ENCODE measurements at regions not wholly inside any gene's neighbourhood (a gene's known extent, or its start where the extent isn't known, plus 50 kb on each side); places are given as distances from the start of the nearest gene placed in this dataset.

DNA sequence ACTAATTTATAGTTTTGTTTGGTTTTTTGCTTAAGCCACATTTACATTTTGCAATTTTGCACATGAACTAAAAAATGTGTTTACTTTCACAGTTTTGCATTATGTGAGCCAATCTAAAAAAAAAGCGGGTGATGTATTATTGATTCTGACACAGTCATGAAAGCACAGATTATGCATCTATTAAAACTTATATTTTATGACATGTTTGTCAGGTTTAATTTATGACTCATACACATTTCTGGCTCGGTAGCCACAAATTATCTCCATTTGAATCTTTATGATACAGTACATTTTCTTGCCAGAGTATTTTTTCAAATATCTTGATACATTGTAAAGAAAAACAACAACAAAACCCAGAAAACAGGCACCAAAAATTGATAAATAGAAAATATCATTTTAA is 280.4 kb upstream of the GRIP1 start:
- H3K36me3 ChIP-seq: no peaks in the 10 kb centered on the region
- TF ChIP-seq POLR2A (IDR thresholded peaks at IDR 0.05): no peak
- TF ChIP-seq POLR2AphosphoS5 (IDR thresholded peaks at IDR 0.05; ENCODE audit: insufficient read depth in 1 of 2, low read depth in 1 of 2): no peak
- TF ChIP-seq, protein P1, sequence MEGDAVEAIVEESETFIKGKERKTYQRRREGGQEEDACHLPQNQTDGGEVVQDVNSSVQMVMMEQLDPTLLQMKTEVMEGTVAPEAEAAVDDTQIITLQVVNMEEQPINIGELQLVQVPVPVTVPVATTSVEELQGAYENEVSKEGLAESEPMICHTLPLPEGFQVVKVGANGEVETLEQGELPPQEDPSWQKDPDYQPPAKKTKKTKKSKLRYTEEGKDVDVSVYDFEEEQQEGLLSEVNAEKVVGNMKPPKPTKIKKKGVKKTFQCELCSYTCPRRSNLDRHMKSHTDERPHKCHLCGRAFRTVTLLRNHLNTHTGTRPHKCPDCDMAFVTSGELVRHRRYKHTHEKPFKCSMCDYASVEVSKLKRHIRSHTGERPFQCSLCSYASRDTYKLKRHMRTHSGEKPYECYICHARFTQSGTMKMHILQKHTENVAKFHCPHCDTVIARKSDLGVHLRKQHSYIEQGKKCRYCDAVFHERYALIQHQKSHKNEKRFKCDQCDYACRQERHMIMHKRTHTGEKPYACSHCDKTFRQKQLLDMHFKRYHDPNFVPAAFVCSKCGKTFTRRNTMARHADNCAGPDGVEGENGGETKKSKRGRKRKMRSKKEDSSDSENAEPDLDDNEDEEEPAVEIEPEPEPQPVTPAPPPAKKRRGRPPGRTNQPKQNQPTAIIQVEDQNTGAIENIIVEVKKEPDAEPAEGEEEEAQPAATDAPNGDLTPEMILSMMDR (IDR thresholded peaks at IDR 0.05): no peak
- intact Hi-C loops (cut with DNase I): no loop called here
- no peaks in the 10 kb centered on the region for H3K4me1 ChIP-seq
- no peak overlapping the region for H3K27ac ChIP-seq
- no peak overlapping the region for H3K4me3 ChIP-seq
- H3K27me3 ChIP-seq: no peaks in the 10 kb centered on the region
- DNase-seq (ENCODE audit: extremely low spot score in 2 of 2): no peak
- H3K9me3 ChIP-seq: no peaks in the 10 kb centered on the region

DNA sequence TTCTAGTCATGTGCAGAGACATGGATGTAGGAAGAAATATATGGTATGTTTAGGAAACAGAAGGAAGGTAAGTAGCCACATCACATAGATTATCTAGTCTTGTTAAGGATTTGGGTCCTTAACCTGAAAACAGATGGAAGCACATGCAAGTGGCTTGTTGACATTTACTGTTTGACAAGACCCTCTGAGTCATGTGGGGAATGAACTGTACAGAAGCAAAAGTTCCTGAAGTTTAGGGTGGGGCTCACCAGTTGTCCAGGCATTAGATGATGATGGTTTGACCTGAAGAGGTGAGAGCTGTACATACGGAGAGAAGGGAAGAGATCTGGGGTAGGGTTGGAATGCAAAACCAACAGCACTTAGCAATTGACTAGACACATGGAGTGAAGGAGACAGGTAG is 281.1 kb upstream of the GRIP1 start:
- intact Hi-C loops (cut with DNase I): no loop called here
- no peaks in the 10 kb centered on the region for H3K9me3 ChIP-seq
- no peak for TF ChIP-seq POLR2A (IDR thresholded peaks at IDR 0.05)
- TF ChIP-seq, protein P1 (IDR thresholded peaks at IDR 0.05): no peak
- TF ChIP-seq POLR2AphosphoS5 (IDR thresholded peaks at IDR 0.05; ENCODE audit: insufficient read depth in 1 of 2, low read depth in 1 of 2): no peak
- no peak overlapping the region for H3K27ac ChIP-seq
- no peaks in the 10 kb centered on the region for H3K36me3 ChIP-seq
- no peaks in the 10 kb centered on the region for H3K27me3 ChIP-seq
- no peaks in the 10 kb centered on the region for H3K4me1 ChIP-seq
- H3K4me3 ChIP-seq: no peak overlapping the region
- no peak for DNase-seq (ENCODE audit: extremely low spot score in 2 of 2)

DNA sequence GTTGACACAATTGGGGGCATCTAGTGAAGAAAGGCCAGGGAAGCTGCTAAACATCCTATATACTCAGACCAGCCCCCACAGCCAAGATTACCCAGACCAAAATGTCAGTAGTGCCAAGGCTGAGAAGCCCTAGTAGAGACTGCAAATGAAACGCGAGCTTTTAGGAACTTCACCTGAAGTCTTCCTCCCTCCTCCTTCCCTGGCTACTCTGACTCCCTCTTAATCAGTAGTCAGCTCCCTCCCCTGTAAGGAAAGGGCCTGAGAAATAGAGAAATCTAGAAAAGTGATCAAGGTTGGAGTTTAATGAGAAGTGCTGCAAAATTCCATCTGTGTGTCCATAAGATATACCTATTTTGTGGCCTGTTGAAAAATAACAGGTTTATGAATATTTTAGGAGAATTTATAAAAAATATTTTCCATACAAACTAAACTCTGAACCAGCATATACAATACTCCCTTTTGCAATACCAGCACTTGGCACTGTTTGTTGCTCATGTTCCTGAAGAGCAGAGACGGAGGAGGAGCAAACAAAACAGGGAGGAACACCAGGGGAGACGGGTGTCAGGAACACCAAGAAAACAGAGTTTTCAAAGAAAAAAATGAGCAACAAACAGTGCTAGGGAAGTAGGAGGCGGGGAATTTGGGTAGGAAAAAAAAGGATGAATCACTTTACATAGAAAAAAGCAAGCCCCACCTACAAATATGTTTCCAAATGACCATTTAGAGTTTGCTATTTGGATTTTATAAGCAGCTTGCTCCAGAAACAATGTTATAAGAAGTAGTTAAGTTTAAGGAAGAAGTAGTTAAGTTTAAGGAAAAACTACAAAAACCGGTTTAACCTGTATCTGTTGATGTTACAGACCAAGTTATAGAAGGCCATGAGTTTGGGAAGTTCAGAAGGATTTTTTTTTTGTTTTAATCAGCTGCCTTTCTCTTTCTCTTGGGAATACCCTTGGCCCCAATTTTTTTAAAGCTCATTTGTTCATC is 282.1 kb upstream of the GRIP1 start:
- TF ChIP-seq POLR2A (IDR thresholded peaks at IDR 0.05) (no peak), POLR2AphosphoS5 (IDR thresholded peaks at IDR 0.05; ENCODE audit: insufficient read depth in 1 of 2, low read depth in 1 of 2) (no peak)
- TF ChIP-seq, protein P1 (IDR thresholded peaks at IDR 0.05): no peak
- no peak overlapping the region for H3K4me3 ChIP-seq
- H3K27me3 ChIP-seq: no peaks in the 10 kb centered on the region
- H3K27ac ChIP-seq: no peak overlapping the region
- no peaks in the 10 kb centered on the region for H3K36me3 ChIP-seq
- no peaks in the 10 kb centered on the region for H3K9me3 ChIP-seq
- no peaks in the 10 kb centered on the region for H3K4me1 ChIP-seq
- intact Hi-C loops (cut with DNase I): no loop called here
- no peak for DNase-seq (ENCODE audit: extremely low spot score in 2 of 2)

DNA sequence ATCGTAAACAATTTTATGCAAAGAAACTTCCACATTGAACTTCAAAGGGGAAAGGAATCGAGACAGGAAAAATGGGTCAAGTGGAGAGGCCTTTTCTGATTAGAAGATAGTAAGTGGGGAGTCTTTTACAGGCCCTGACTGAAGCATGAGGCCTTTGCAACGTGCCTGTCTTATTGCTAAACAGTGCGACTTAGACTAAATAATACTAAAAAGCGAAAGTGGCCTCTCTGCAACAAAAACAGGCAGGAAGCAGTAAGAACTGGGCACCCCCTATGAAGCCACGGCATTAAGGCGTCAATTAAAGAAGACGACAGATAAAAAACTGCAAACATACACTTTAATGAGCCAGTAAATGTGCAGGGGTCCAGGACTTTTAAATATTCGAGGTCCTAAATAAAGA is 283.4 kb upstream of the GRIP1 start:
- Histone ChIP-seq H3K4me3 (no peak overlapping the region), H3K9me3 (no peaks in the 10 kb centered on the region), H3K4me1 (no peaks in the 10 kb centered on the region), H3K36me3 (no peaks in the 10 kb centered on the region), H3K27ac (no peak overlapping the region), H3K27me3 (no peaks in the 10 kb centered on the region)
- DNase-seq (ENCODE audit: extremely low spot score in 2 of 2): no peak
- TF ChIP-seq, protein P1 (IDR thresholded peaks at IDR 0.05): no peak
- TF ChIP-seq POLR2A (IDR thresholded peaks at IDR 0.05): no peak
- TF ChIP-seq POLR2AphosphoS5 (IDR thresholded peaks at IDR 0.05; ENCODE audit: insufficient read depth in 1 of 2, low read depth in 1 of 2): no peak
- intact Hi-C loops (cut with DNase I): no loop called here

DNA sequence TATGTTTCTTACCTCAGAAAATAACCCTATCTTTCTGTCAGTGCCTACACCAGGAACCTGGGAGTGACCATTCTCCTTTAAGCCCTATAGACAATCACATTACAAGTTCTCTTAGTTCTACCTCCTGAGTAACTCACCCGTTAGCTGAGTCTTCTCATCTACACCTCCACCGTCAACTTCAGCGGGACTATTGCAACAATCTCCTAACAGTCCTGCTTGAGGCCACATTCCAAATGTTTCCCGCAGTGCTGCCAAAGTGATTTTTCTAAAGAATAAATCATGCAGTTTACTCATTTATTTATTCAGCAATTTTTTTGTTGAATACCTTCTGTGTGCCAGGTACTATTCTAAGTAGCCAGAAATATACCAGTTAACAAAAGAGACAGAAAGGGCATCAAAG is 285.0 kb upstream of the GRIP1 start:
- TF ChIP-seq POLR2AphosphoS5 (IDR thresholded peaks at IDR 0.05; ENCODE audit: insufficient read depth in 1 of 2, low read depth in 1 of 2) (no peak), POLR2A (IDR thresholded peaks at IDR 0.05) (no peak)
- TF ChIP-seq, protein P1 (IDR thresholded peaks at IDR 0.05): no peak
- Histone ChIP-seq H3K27me3 (no peaks in the 10 kb centered on the region), H3K4me1 (no peaks in the 10 kb centered on the region), H3K36me3 (no peaks in the 10 kb centered on the region), H3K9me3 (no peaks in the 10 kb centered on the region), H3K27ac (no peak overlapping the region), H3K4me3 (no peak overlapping the region)
- no peak for DNase-seq (ENCODE audit: extremely low spot score in 2 of 2)
- intact Hi-C loops (cut with DNase I): no loop called here

Measured in vagina (tissue), 2 donors.